ENCODE measurements at regions not wholly inside any gene's neighbourhood (a gene's known extent, or its start where the extent isn't known, plus 50 kb on each side); places are given as distances from the start of the nearest gene placed in this dataset.

- TF ChIP-seq YY1 (IDR thresholded peaks at IDR 0.05; ENCODE audit: insufficient read depth, insufficient read length): no peak
- no peak for TF ChIP-seq ZNF274 (IDR thresholded peaks at IDR 0.05; ENCODE audit: low read depth, low read length)
- TF ChIP-seq SUZ12 (IDR thresholded peaks at IDR 0.05; ENCODE audit: extremely low read depth, insufficient read depth, insufficient read length): no peak
These were observed 191.4 kb upstream of the LRIG1 start for GRCh38 chr3:66692042-66692765.
